Breast epithelium (tissue), 3 donors: ENCODE measurements at regions not wholly inside any gene's neighbourhood (a gene's known extent, or its start where the extent isn't known, plus 50 kb on each side); places are given as distances from the start of the nearest gene placed in this dataset.

ENCODE experiments used
- POLR2AphosphoS5 ChIP-seq, 3 donors: sonication (generic); formaldehyde crosslinking; IDR thresholded peaks; one replicate each; pipeline ENCODE4 v1.6.1; 2017; ENCODE audit warnings: antibody characterized with exemption in 3 of 3
- TF ChIP-seq, protein P1 (sequence below), 3 donors: fragments of 450-650 bp; IDR thresholded peaks; one replicate each; pipeline ENCODE4 v1.5.1; 2016 to 2017; ENCODE audit warnings: antibody characterized with exemption in 3 of 3, mild to moderate bottlenecking in 3 of 3, moderate library complexity in 3 of 3

DNA sequence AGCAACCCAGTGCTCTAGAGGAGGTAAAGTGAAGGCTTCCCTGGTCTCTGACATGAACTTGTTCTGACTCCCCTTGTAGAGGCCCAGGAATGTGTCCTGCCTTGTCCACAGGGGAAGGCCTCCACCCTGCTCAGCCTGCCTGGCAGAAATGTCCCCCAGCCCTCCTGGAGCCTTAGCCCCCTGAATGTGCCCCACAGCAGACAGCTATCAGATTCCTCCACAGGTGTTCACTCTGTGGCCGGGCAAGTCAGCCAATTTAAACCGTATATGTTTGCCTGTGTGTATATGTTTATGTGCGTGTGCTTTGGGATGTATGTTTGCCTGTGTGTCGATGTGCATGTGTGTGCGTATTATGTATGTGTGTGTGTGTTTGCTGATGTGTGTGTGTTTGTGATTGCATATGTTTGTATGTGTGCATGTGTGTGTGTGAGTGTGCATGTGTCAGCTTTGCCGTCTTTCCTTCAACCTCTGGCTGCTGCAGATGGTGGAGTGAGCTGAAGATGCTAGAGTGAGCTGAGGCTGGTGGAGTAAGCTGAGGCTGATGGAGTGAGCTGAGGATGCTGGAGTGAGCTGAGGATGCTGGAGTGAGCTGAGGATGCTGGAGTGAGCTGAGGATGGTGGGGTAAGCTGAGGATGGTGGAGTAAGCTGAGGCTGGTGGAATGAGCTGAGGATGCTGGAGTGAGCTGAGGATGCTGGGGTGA lies 68.9 kb upstream of the ANTXRL start:
- TF ChIP-seq, protein P1, sequence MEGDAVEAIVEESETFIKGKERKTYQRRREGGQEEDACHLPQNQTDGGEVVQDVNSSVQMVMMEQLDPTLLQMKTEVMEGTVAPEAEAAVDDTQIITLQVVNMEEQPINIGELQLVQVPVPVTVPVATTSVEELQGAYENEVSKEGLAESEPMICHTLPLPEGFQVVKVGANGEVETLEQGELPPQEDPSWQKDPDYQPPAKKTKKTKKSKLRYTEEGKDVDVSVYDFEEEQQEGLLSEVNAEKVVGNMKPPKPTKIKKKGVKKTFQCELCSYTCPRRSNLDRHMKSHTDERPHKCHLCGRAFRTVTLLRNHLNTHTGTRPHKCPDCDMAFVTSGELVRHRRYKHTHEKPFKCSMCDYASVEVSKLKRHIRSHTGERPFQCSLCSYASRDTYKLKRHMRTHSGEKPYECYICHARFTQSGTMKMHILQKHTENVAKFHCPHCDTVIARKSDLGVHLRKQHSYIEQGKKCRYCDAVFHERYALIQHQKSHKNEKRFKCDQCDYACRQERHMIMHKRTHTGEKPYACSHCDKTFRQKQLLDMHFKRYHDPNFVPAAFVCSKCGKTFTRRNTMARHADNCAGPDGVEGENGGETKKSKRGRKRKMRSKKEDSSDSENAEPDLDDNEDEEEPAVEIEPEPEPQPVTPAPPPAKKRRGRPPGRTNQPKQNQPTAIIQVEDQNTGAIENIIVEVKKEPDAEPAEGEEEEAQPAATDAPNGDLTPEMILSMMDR (IDR thresholded peaks at IDR 0.05), result no peak
- TF ChIP-seq POLR2AphosphoS5 (IDR thresholded peaks at IDR 0.05), result no peak
